GM18507 (cell line): ENCODE measurements at regions not wholly inside any gene's neighbourhood (a gene's known extent, or its start where the extent isn't known, plus 50 kb on each side); places are given as distances from the start of the nearest gene placed in this dataset.
"Not testable (repeated sequence)": the region's sequence is repeated elsewhere in the genome, so short reads cannot be mapped to it uniquely, and the experiment has no call there.

Experiments used
- DNase-seq: peaks from one replicate; pipeline ENCODE4 v3.0.0; 2011; ENCODE audit warnings: low read depth; ENCODE audit not compliant: insufficient read length; ENCODE audit errors: extremely low spot score
- FAIRE-seq: peaks from 2 replicates; lab custom pipeline; 2011; peaks lifted over from hg19 to GRCh38; lab: Jason Lieb, UNC

DNA sequence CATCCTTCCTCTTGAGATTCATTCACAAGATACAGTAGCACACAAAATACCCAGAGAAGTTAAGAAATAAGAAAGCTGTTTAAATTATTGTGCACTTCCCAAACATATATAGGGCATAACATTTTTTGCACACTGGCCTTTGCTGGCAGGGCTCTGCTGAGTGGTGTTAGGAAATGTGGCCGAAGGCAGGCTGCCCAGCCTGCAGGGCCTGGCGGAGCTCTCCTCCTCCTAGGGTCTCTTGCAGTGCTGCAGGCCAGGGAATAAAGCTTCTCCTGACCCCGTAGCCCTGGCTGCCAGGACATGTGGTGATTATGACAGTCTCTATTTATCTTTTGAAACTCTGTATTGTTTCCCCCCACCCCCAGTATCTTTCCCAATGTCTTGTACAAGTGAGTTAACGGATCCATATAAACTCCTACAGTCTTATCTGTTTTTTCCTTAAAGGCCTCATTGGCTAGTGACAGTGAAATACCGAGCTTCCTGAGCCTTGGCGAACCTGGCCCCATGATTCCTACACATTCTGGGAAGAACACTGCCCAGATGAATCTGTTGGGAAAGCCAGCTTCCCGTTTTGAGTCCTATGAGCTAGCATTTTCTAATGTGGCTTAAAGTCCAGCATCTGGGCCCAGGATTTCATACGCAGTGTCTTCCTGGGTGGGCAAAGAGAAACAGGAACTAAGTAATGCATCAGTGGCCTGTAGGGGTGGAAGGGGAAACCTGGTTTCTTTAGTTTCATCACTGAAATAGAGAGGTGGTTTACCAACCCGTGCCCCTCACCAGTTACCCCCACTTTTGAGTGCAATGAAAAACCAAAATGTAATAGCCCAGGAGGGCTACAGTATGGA, 310.3 kb downstream of the BCL2L11 start:
- peak; percentile 61 for FAIRE-seq
- not testable (repeated sequence) for DNase-seq

GRCh38 chr2:111432423-111432822, 311.7 kb downstream of the BCL2L11 start:
- not testable (repeated sequence) for FAIRE-seq, DNase-seq

GRCh38 chr2:111432916-111433499, 312.3 kb downstream of the BCL2L11 start:
- FAIRE-seq: not testable (repeated sequence)

GRCh38 chr2:111433892-111434607, 313.3 kb downstream of the BCL2L11 start:
- not testable (repeated sequence) for FAIRE-seq, DNase-seq

More at GRCh38 chr2:111432916-111433499, 312.3 kb downstream of the BCL2L11 start:
- not testable (repeated sequence) for DNase-seq

- DNase-seq, FAIRE-seq: not testable (repeated sequence)
Observed at GRCh38 chr2:111434608-111434939, 313.9 kb downstream of the BCL2L11 start.

- not testable (repeated sequence) for FAIRE-seq, DNase-seq
Observed at GRCh38 chr2:111435553-111436310, 315.0 kb downstream of the BCL2L11 start.

- DNase-seq: not testable (repeated sequence)
- peak; percentile 74 for FAIRE-seq
Observed at GRCh38 chr2:111436411-111436810, 315.7 kb downstream of the BCL2L11 start.

DNA sequence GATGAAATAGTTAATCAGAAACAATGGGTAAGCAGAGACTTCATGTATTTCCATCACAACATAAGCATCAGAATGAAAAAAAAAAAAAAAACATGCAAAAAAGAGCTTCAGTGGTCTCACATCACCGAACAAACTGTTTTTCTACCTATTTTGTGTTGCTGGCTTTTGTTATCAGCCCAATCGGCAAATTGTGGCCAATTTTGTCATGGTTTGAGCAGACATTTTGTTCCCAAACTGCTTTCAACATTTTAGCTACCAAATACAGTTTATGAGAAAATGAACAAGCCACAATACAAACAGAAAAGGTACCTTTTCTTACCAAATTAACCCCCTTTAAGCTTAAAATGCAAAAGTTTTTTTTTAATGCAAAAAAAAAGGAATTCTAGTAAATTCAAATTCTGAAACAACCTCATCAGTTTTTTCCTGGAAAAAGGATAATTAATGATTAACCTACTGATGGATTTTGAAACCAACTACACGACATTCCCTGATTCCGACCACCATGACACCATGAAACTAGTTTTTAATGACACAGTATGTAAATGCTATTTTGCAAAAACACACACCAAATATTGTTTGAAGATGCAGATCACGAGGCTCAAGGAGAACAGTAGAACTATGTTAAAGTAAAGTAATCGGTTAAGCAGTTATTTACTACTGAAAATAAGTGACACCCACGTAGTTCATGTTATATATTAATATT, 316.7 kb downstream of the BCL2L11 start:
- not testable (repeated sequence) for DNase-seq
- peak; percentile 12 for FAIRE-seq

DNA sequence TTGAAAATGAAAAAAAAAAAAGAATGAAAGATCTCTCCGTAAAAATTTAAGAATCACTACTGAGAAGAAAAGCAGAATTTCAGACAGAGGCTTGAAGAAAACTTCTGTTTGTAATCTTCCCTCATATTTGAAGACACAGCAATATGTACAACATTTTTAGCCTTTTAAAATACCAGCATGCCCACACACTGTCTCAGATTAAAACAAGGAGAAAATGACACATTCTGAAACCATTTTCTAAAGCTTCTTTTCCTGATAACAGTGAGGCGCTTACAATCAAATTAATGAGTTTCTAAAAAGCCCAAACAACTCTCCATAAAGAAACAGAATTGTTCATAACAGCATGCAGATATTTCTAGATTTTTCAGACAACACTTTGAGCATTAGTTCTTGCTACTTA, 317.4 kb downstream of the BCL2L11 start:
- FAIRE-seq, DNase-seq: not testable (repeated sequence)

DNA sequence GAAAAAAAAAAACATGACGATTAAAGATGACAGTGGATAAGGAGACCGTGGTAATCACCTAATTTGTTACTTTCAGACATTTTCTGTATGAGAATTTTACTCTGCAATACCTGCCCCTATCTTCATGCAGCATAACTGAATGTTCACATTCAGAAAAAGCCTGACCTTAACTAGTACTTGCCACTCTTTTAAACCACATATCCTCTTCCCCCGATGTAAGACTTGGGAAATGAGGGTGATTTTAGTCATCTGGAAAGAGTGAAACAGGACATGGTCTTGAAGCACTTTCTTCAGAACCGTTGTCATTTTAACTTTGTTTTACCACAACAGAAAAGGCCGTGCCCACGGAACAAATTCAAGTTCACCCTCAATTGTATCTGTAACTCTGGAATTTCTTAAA, 318.5 kb downstream of the BCL2L11 start:
- not testable (repeated sequence) for DNase-seq, FAIRE-seq

GRCh38 chr2:111441614-111442013, 320.9 kb downstream of the BCL2L11 start:
- not testable (repeated sequence) for DNase-seq, FAIRE-seq

- DNase-seq, FAIRE-seq: not testable (repeated sequence)
Observed at GRCh38 chr2:111442767-111443454, 322.2 kb downstream of the BCL2L11 start.

DNA sequence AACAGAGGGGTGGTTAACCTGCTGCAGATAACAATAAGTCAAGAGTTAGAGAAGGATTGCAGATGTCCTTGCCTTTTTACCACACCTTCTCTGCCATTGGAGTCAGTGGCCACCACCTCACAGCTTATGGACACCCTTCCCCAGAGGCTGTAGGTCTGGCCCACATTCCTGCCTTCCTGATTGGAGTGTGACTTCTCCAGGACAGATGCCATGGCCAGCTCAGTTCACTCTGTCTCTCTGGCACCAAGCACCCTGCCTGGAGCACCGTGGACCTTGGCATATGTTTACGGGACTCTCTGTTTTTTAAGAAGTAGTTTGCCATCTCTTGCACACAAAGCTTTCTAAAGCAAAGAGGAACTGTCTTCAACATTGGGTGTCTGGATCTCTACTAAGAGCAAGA, 323.8 kb downstream of the BCL2L11 start:
- FAIRE-seq, DNase-seq: not testable (repeated sequence)

DNA sequence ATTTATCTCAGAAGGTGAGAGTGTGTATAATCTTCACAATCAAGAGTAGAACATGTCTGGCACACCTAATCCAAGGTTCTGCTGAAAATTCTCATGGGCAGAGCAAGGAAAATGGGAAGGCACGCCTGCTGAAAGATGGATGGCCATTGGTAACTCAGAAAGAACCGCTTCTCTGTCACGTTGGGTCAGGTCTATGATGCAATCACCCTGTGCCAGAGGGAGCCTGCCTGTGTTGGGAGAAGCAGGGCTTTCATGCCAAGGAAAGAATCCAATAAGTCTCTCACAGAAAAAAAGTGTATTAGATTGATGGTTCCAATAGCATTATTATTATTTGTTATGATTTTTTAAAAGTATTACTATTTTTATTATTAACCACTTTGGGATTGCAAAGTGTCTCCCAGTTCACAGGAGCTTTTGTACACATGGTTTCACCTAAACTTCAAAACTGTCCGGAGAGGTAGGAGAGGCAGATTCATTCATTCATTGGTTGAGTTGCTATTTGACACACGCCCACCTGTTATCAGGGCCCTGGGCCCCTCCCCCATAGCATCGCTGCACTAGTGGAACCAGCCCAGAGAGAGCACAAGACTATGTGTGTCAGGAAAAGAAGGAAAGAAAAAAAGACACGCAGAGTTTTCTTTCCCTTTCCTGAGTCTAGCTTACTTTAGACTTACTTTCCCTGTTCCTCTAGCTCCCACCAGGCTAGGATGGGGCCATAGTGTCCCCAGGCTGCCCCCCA, 324.6 kb downstream of the BCL2L11 start:
- not testable (repeated sequence) for DNase-seq, FAIRE-seq

GRCh38 chr2:111445941-111446340, 325.2 kb downstream of the BCL2L11 start:
- not testable (repeated sequence) for FAIRE-seq, DNase-seq

GRCh38 chr2:111447482-111447881, 326.8 kb downstream of the BCL2L11 start:
- FAIRE-seq, DNase-seq: not testable (repeated sequence)

DNA sequence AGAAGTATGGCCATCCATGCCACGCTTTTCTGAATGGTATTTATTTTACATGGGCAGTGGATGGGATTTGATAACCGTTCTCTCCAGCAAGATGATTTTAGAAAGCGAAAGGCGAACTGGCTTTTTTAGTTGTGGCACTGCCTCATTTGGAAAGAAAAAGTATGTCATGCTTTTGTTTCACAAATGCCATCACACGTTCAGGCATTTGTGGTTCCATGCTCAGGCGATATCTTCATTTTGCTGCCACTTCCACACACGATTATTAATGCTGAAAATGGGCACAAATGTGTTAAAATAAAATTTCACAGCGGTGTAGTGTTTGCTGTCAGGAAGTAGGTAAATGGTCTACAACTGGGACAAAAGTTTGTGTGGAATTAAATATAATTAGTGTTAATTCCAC, 328.1 kb downstream of the BCL2L11 start:
- DNase-seq, FAIRE-seq: not testable (repeated sequence)
